IPS-NIHi7 (cell line): ENCODE measurements at regions not wholly inside any gene's neighbourhood (a gene's known extent, or its start where the extent isn't known, plus 50 kb on each side); places are given as distances from the start of the nearest gene placed in this dataset.
A peak's percentile ranks its signal among the peaks of the same experiment; 100 is the strongest.

ENCODE experiments used
- DNase-seq: peaks from one replicate; pipeline ENCODE4 v3.0.0; 2012; ENCODE audit warnings: mixed read lengths; ENCODE audit errors: extremely low spot score

DNA sequence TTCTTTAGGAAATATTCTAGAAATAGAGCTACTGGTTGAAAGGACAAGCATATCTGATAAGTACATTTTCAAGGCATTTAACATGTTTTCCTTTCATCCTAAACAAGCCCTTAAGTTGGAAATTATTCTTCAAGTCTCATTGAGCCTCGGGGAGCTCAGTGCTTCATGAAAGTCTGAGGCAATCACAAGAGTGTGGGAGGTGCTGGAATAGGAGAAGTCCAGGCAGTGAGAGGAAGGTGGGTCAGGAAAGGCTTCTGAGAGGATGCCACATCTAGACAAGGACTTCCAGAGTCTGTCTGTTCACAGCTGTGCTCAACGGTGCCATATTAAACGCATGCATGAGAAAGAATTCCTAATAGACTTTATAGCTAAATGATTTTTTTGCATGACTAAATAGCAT, 69.8 kb downstream of the CD83 start:
- DNase-seq: no peak

DNA sequence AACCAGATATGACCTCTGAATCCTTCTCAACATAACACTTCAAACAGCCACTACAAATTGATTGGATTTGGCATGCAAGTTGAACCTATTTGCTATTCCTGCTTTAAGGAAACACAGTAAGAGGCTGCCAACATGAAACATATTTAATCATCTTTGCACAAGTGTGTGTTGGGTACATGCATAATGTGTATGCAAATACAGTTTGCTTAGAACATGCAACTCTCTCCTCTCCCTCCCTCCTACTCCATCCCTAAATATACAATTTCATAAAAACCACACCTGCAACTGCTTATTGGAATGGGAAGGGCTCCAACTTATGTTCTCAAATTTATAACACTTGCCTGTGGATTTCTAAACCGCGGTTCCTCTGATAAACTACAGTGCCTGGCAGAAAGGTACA, 71.5 kb downstream of the CD83 start:
- DNase-seq: no peak

DNA sequence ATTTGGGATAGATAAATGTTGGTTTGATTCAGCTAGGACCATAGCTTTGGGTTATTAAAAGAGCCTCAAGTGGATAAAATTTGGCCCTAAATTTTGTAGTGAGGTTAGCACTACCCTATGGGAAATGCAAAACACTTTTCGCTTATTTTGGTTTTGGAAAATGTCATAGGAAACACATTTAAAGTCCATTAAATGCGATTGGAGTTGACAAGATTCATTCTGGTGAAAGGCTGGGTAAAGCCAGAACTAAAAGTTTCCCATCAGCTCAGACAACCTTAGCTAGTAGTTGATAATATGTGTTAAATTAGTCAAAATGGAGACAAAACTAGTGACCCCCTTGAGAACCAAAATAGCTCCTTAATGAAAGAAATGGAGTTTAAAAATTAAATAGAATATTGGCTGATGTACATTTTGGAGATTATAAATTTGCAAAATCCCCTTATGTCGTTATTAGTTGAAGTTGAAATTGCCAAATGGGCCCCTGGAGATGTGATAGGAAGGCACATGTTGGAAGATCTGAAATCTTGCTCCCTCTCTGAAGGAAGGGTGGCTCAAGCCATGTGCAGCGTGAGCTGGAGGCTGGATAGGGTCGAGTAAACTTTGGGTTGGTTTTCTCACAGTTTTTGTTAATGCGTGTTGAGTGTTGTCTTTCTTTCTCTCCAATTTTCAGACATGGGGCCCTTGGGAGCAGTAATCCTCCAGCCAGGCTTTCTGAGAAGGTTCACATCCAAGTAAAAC, 72.8 kb downstream of the CD83 start:
- DNase-seq: no peak

DNA sequence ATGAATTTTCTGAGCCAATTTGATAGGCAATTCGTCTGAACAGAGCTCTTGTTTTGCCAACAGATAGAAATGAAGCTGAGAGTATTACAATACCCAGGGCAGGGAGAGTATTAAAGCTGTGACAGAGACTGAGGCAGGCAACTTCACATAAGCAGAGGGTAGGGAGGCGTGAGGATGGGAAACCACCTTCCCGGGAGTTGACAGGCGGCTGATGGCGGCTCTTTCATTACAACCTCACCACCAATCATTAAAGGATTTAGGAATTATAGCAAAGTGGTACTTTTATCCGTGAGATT, 73.3 kb downstream of the CD83 start:
- DNase-seq: no peak

DNA sequence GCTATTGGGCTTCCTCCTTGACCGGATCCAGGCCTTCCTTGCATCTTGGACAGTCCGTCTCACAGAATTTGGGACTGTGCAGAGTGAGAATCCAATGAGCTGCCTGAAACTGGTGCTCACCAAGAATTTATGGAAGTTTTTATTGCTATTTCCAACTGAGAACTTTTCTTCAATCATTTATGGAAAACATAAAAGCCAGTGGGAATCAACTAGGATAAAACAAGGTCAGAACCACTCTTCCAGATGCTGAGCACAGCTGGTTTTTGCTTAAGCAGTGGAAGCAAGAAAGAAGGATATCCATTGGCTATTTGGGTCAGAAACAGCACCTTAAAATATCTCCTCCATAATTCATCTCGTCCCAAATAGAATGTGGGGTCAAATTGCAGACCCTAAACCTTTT, 74.2 kb downstream of the CD83 start:
- no peak for DNase-seq

DNA sequence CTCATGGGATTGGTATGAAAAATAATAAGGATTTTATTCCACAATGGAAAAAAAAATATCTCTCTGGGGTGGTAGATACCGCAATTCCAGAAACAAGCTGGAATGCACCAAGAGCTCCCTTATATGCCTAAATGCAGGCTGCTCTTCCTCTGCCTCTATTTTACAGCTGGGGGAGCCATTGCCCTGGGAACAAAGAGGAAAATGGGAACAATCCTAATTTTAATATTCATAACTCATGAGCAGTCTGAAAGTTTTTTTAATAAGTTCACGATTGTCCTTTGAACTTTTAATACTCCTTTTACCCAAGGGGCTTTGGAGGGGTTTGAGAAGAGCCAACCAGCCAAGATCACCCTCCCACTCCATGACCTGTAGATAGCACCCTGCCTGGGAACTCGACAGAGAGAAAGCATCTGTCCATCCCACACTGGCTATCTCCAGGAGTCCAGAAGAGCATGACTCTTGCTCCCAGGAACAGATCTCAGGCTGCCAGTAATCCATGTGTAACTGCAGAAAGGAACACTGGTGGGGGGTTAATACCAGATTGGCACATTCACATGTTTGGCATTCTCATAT, 74.7 kb downstream of the CD83 start:
- DNase-seq: no peak

DNA sequence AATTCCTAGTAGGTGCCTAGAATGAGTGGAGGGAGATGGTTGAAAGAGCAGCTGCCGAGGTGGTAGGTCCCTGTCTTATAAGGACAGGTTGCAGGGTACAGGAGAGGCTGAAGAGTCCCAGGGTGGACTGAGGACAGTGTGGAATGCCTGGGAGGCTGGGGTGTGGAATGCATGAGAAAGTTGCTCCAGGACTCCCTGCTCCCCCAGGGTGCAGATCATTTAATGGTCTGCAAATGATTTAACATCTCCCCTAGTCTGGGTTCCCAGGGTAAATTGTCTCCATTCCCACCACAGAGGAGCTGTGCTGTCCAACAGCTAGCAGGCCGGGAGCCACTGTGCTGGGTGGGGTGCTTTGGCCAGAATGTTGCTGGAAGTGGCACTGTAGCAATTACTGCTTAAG, 76.0 kb downstream of the CD83 start:
- DNase-seq: no peak

DNA sequence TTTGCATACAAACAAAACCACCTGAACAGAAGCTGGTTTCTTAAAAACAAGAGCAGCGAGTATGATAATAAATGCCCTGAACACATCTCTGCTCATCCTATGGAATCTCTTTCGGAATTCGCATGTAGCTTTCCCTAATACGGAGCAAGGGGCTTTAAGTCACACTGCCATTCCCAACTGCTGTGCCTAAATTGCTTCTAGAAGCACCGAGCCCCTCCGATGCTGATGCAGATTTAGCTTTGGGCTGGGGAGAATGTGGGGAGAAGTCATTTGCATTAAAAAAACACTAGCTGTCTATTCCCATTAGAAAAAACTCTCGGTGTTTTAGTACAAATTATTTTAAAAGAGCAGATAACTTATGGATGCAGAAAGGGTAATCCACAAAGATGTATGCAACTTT, 76.9 kb downstream of the CD83 start:
- no peak for DNase-seq

DNA sequence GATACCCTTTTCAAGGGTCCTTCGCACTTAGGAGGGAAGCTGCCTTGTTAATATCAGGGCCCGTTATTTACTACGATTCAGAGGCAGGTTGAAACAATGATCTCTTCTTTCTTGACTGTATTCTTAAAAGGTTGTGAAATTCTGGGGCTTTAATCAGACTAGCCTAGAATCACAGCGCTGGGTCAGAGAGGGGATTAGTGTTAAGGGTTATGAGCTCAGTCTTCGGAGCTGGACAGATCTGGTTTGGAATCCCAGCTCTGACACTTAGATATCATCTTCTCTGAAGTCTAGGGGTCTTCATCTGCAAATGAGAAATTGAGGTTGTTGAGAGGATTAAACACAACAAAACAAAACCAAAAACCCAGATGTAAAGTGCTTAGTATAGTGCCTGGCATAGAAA, 77.4 kb downstream of the CD83 start:
- no peak for DNase-seq

DNA sequence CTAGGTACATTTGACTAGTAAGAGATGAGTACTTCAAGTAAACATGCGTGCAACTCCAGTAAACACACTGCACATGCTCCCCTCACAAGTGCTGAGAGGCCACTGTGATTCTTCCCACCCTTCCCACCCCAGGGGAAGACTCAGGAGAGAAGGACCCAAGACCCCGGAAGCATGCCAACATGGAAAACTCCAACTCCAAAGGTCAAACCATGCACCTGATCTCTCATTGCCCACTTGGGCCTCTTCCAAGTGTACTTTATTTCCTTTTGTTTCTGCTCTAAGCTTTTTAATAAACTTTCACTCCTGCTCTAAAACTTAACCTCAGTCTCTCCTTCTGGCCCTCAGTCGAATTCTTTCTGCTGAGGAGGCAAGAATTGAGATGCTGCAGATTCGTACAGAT, 78.5 kb downstream of the CD83 start:
- no peak for DNase-seq

DNA sequence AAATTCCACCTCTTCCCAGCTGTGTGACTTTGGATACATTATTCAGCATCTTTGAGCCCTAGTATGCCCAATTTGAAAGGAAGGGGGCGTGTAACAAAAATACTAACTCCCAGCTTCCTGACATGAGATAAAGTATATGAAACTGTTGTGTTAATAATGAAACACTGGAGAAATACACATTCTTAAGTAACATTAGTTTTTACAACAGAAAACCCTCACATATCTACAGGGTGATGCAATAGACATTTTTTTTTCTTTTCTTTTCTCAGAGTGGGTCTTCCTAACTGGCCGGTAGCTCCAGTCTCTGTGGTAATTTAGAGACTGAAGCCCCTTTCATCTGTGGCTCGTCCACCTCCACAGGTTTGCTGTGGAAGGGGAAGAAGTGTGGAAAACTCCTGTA, 79.5 kb downstream of the CD83 start:
- DNase-seq: no peak

DNA sequence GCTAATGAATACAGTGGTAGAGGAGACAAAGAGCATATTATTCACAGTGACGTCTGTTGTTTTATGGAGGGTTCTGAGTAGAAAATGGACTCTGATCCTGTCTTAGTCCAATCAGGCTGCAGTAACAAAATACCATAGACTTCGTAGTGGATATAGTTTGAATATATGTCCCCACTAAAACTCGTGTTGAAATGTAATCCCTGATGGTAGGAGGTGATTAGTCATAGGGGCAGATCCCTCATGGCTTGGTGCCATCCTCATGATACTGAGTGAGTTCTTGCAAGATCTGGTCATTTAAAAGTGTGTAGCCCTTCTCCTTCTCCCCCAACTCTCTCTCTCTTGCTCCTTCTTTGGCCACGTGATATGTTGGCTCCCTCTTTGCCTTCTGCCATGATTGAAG, 82.5 kb downstream of the CD83 start:
- no peak for DNase-seq

DNA sequence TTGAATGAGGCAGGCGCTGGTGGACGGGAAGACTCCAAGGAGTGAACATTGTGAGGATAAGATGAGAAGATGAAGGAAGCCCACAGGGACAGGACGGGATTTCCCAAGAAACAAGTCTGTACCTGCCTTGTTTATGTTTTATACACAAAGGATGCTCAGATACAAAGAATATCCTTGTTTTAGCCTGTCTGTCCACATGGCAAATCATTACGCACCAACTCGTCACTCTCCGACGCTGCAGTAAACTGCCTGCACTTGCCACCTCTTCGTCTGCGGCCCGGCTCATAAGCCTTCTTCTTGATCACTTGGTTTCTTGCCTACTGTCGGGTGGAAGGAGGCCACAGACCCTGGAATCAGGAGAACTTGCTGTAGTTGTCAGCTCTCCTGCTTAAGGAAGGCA, 85.4 kb downstream of the CD83 start:
- DNase-seq: no peak

DNA sequence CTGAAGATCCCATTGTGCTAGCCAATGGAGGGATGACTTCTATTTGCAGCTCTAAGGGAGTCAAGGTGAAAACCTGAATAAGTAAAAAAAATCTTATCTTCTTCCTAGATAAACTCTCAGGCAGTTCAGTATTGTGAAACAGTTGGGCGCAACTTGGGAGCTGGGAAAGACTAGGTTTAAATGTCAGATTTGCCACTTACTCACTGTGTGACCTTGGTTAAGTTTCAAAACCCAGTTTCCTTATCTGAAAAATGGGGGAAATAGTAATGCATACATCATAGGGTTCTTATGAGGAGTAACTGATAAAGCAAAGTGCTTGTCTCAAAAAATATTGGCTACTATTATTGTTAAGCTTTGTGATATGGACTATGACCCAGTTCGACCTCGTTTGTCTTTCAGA, 88.8 kb downstream of the CD83 start:
- no peak for DNase-seq

DNA sequence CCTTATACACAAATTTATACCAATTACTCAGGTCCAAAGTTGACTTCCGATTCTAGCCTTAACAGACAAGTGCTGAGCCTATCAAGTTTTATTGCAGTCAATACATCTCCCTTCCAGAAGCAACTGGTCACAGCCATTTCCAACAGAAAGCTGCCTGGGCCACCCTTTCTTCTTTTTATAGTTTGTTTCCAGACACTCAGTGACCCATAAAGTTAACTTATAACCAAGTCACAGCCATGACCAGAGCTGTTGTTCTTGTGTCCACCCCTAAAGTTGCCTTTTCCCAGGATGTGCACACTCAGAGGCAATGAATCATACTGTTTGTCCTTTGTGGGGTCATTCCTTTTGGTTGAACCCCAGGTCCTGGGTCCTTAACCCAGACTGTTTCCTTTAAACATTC, 89.9 kb downstream of the CD83 start:
- no peak for DNase-seq

DNA sequence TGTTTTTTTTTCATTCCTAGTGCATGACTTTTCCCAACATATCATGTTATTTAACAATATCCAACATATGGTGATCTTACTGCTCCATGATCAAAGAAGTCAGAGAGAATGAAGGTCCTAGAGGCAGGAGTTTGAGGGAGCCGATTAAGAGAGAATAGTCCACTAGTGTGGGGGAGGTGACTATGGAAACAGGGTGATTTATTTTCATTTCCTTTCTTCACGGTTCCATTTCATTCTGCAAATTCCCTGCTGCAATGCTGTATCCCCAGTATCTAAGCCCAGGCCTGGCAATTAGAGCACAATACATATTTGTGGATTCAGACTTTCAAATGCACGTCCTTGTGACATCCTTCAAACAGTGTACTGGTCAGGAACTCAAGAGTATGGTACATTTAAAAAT, 91.4 kb downstream of the CD83 start:
- DNase-seq: no peak

DNA sequence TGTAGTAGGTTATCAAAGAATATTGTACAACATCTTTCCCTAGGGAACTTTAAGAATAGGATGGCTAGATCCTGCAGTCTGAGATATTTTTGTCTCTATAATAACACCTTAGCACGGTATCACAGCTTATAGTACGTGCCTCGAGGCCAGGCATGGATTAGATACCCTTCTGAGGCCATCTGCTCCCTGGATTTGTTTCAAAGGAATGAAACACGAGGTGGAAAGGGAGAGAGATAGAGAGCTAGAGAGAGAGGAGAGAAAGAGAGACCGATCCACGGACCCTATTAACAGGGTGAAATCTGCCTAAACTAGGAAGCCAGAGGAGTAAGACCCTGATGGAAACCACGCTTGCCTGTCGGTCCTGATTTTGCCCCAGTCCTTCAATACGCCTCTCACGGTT, 92.5 kb downstream of the CD83 start:
- DNase-seq: no peak

DNA sequence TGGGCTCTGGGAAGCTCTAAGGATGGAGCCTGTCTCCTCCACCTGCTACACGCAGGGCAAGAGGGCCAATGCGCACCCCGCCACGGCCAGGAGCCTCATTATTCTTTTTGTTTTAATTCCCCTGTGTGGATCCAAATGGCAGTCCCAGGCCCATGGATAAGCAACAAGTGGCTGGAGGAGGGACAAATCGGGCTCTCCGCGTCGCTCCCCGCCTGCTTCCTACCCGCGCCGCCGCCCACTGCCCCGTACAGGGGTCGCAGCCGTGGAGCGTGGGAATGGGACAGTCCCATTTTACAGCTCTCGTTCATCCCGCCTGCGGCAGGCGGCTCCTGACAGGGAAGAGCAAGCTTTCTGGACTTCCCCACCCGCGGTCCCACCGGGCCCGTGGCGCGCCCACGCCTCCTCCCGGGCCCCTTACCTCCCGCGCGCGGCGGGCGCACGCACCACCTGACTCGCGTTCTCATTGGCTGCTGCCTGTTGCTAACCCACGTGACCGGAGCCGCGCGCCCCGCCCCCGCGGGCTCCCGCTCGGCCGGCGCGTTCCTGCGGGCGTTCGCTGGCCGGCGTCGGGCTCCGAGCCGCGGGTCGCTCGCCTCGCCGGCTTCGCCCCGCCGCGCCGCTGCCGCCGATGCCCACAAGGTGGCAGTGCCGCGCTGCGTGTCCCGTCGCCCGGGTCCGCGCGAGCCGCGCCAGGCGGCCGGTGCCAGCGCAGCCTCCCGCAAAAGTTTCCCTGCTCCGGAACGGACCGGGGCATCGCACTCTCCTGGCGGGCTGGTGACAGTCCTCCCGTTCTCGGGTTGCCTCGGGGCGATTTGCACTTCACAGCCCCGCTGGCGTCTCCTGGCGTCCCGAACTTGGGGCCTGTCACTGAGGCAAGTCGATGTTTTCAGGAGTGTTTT, 93.3 kb downstream of the CD83 start:
- peak; percentile 98 for DNase-seq

DNA sequence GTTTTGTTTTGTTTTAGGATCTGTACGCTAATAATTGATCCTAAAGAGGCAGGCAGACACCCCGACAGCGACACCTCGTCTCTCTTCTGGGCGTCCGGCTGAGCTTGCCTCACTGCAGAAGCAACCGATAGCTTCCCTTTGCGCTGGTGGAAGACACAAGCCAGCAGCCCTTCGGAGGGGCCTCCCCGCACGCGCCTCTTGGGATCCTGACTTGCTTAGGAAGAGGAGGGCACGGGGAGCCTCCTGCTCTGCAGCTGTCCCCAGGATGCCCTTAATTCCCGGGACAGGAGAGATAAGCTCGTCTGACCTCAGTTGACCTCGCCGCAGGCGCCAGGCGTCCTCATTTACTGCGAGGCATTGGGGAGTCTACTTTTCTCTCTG, 94.0 kb downstream of the CD83 start:
- peak; percentile 72 for DNase-seq

DNA sequence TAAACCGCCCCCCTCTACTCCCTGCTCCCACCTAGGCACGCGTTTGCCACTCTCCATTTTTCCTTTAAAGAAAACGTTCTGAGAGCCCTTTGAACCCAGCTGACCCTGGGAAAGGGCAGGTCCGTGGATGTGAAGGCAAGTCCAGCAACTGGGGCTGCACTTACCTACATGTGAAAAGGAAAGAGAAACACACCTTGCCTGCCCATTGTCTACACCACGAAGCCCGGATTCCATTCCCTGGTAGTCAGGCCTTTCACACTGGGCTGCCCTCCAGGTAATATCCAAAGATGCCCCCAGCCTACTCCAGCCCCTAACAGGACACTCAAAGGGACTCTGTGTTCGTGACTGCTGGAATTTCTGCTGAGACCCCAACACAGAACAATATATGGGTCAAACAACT, 94.4 kb downstream of the CD83 start:
- DNase-seq: peak; percentile 55

DNA sequence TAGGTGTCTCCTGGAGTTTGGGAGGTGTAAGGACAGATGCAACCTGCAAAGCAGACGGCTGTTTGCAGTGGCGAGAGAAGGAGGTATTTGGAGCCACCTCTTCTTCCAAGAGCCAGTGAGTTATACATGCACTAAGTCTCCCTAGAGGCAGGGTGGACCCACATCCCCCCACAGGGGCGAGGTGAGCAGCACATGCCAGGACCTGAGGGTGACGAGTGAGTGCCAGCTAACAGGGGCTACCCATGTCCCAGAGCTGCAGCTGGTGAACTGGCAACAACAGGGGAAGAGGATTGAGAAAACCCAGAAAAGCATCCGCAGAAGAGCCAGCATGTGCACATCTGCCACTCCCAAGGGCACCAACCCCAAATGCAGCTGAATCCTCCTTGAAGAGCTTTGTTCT, 95.1 kb downstream of the CD83 start:
- no peak for DNase-seq

DNA sequence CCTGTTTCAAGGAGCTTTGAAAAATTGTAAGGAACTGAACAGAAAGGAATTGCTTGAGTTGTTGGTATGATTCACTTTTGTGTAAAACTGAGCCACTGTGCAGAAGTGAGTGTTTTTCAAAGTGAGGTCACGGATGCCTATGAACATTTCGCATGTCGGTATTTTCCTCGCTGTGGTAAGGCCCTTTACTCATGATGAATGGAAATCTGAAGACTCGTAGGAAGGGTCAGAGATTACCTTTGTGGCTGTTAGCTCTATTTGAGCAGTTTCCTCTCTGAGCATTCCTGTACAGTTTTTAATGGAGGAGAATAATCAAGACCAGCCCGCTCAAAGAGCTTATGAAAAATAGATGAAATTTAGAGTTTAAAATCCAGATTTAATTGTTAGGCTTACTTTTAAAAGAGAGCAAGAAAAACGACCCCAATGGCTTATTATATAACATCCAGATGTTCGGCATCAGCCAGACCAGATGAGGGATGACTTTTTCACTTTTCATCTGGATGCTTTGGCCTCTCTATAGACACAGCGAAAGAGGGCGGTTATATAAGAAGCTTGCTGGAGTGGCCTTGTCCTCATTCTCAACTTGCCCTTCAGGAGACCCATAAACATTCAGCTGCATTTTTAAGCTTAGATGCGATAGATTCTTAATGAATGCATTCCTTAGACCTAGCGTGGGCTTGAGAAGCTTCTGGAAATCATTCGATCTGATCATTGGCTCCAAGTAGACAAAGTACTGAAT, 99.5 kb downstream of the CD83 start:
- DNase-seq: no peak
